ENCODE measurements at regions not wholly inside any gene's neighbourhood (a gene's known extent, or its start where the extent isn't known, plus 50 kb on each side); places are given as distances from the start of the nearest gene placed in this dataset.
A peak's percentile ranks its signal among the peaks of the same experiment; 100 is the strongest.

GRCh38 chr12:91622037-91622436 is 439.4 kb upstream of the DCN start:
- peak; percentile 35 for DNase-seq (ENCODE audit: low spot score)
- no TSS peak for BruUV-seq (replicated peaks)
- ChIA-PET POLR2A (ENCODE audit: low non-redundant PET) (no interaction called here), CTCF (no interaction called here)
- Histone ChIP-seq H3K27me3 (replicated peaks; ENCODE audit: insufficient read depth, low read depth, low read length, poor library complexity) (no peaks in the 10 kb centered on the region), H3K9me3 (ENCODE audit: low read depth, low read length, poor library complexity, severe bottlenecking) (no peaks in the 10 kb centered on the region), H3K36me3 (ENCODE audit: insufficient read depth, low read length, poor library complexity, severe bottlenecking) (no peaks in the 10 kb centered on the region), H3K4me3 (ENCODE audit: low read depth, low read length, poor library complexity, severe bottlenecking) (no peak overlapping the region), H3K27ac (ENCODE audit: low read depth, low read length, poor library complexity, severe bottlenecking) (no peak overlapping the region), H3K4me1 (ENCODE audit: insufficient read depth, low read length, poor library complexity, severe bottlenecking) (peaks cover 20% of the 10 kb centered on the region)
- intact Hi-C loops (cut with micrococcal nuclease; ENCODE audit: unreplicated experiment) = no loop called here
- TF ChIP-seq CTCF (conservative IDR thresholded peaks at IDR 0.05; ENCODE audit: low read depth, low read length) (no peak), EZH2 (IDR thresholded peaks at IDR 0.05; ENCODE audit: borderline replicate concordance, low read depth, low read length, poor library complexity, severe bottlenecking) (no peak)

GRCh38 chr12:91620992-91621391 is 438.4 kb upstream of the DCN start:
- TF ChIP-seq EZH2 (IDR thresholded peaks at IDR 0.05; ENCODE audit: borderline replicate concordance, low read depth, low read length, poor library complexity, severe bottlenecking) (no peak), CTCF (conservative IDR thresholded peaks at IDR 0.05; ENCODE audit: low read depth, low read length) (peak; percentile 40)
- peak; percentile 70 for DNase-seq (ENCODE audit: low spot score)
- Histone ChIP-seq H3K27me3 (replicated peaks; ENCODE audit: insufficient read depth, low read depth, low read length, poor library complexity) (no peaks in the 10 kb centered on the region), H3K9me3 (ENCODE audit: low read depth, low read length, poor library complexity, severe bottlenecking) (no peaks in the 10 kb centered on the region), H3K4me1 (ENCODE audit: insufficient read depth, low read length, poor library complexity, severe bottlenecking) (peaks cover 23% of the 10 kb centered on the region), H3K36me3 (ENCODE audit: insufficient read depth, low read length, poor library complexity, severe bottlenecking) (no peaks in the 10 kb centered on the region), H3K4me3 (ENCODE audit: low read depth, low read length, poor library complexity, severe bottlenecking) (no peak overlapping the region), H3K27ac (ENCODE audit: low read depth, low read length, poor library complexity, severe bottlenecking) (peak overlapping the region; percentile 60)
- intact Hi-C loops (cut with micrococcal nuclease; ENCODE audit: unreplicated experiment) = no loop called here
- ChIA-PET CTCF (no interaction called here), POLR2A (ENCODE audit: low non-redundant PET) (no interaction called here)
- BruUV-seq (replicated peaks) = no TSS peak

- H3K27ac ChIP-seq (ENCODE audit: low read depth, low read length, poor library complexity, severe bottlenecking) = peak overlapping the region; percentile 60
- ChIA-PET POLR2A (ENCODE audit: low non-redundant PET) (interaction anchor here (0.6 kb wide), 1 partner anchor 221 kb away, joined by 3 read pairs; no protein-coding TSS in a partner anchor), CTCF (no interaction called here)
- H3K9me3 ChIP-seq (ENCODE audit: low read depth, low read length, poor library complexity, severe bottlenecking) = no peaks in the 10 kb centered on the region
- H3K4me1 ChIP-seq (ENCODE audit: insufficient read depth, low read length, poor library complexity, severe bottlenecking) = peaks cover 23% of the 10 kb centered on the region
- DNase-seq (ENCODE audit: low spot score) = no peak
- no peaks in the 10 kb centered on the region for H3K36me3 ChIP-seq (ENCODE audit: insufficient read depth, low read length, poor library complexity, severe bottlenecking)
- H3K4me3 ChIP-seq (ENCODE audit: low read depth, low read length, poor library complexity, severe bottlenecking) = no peak overlapping the region
- no peaks in the 10 kb centered on the region for H3K27me3 ChIP-seq (replicated peaks; ENCODE audit: insufficient read depth, low read depth, low read length, poor library complexity)
- intact Hi-C loops (cut with micrococcal nuclease; ENCODE audit: unreplicated experiment) = no loop called here
- TF ChIP-seq EZH2 (IDR thresholded peaks at IDR 0.05; ENCODE audit: borderline replicate concordance, low read depth, low read length, poor library complexity, severe bottlenecking) (no peak), CTCF (conservative IDR thresholded peaks at IDR 0.05; ENCODE audit: low read depth, low read length) (no peak)
- BruUV-seq (replicated peaks) = no TSS peak
These were observed 437.8 kb upstream of the DCN start for GRCh38 chr12:91620422-91620821.

Measured in A673 (cell line).